Neural crest cell (in vitro differentiated cells): ENCODE measurements at regions not wholly inside any gene's neighbourhood (a gene's known extent, or its start where the extent isn't known, plus 50 kb on each side); places are given as distances from the start of the nearest gene placed in this dataset.

Experiments
- DNase-seq: peaks from one replicate; pipeline ENCODE4 v3.0.0; 2021; ENCODE audit warnings: low read depth, mixed read lengths, low spot score
- H3K27ac Mint-ChIP-seq: one replicate; pipeline ENCODE4 v1.8.0; 2021; ENCODE audit warnings: mild to moderate bottlenecking, mixed read lengths; ENCODE audit not compliant: unreplicated experiment
- H3K27me3 Mint-ChIP-seq: 2 replicates; pipeline ENCODE4 v1.8.0; 2021; ENCODE audit warnings: low read depth, mild to moderate bottlenecking, mixed read lengths
- H3K36me3 Mint-ChIP-seq: 2 replicates; pipeline ENCODE4 v1.8.0; 2021; ENCODE audit warnings: low read depth, mild to moderate bottlenecking, mixed read lengths
- H3K4me1 Mint-ChIP-seq: 2 replicates; pipeline ENCODE4 v1.8.0; 2021; ENCODE audit warnings: mixed read lengths
- H3K4me3 Mint-ChIP-seq: one replicate; pipeline ENCODE4 v1.8.0; 2021; ENCODE audit warnings: mild to moderate bottlenecking, mixed read lengths
- H3K9me3 Mint-ChIP-seq: 2 replicates; pipeline ENCODE4 v1.8.0; 2021; ENCODE audit warnings: mixed read lengths
- TF ChIP-seq, protein P1 (sequence below): fragments of 200-600 bp; sonication (generic); conservative IDR thresholded peaks from 2 replicates; pipeline ENCODE4 v1.5.0; 2021; ENCODE audit warnings: antibody characterized with exemption, mild to moderate bottlenecking

DNA sequence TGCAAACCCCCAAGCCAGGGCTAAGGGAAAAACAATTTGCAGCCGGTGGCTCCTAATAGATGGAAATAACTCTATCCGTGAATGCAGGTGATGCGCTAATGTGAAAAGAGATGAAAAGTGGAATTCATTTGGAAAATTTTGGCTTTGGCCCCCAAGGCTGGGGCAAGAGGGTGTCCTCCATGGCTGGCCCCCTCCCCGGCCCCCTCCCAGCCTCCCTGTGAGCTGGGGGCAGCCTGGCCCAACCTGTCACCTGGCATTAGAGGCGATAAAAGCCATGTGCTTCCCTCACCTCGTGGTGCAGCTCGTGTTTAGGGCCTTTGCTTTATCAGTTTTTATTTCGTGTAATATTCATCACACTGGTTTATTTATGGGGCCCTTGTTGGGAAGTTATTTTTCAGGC is 267.2 kb downstream of the ENGASE start:
- TF ChIP-seq, protein P1, sequence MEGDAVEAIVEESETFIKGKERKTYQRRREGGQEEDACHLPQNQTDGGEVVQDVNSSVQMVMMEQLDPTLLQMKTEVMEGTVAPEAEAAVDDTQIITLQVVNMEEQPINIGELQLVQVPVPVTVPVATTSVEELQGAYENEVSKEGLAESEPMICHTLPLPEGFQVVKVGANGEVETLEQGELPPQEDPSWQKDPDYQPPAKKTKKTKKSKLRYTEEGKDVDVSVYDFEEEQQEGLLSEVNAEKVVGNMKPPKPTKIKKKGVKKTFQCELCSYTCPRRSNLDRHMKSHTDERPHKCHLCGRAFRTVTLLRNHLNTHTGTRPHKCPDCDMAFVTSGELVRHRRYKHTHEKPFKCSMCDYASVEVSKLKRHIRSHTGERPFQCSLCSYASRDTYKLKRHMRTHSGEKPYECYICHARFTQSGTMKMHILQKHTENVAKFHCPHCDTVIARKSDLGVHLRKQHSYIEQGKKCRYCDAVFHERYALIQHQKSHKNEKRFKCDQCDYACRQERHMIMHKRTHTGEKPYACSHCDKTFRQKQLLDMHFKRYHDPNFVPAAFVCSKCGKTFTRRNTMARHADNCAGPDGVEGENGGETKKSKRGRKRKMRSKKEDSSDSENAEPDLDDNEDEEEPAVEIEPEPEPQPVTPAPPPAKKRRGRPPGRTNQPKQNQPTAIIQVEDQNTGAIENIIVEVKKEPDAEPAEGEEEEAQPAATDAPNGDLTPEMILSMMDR, result no peak
- no peaks in the 10 kb centered on the region for H3K36me3 Mint-ChIP-seq
- H3K27me3 Mint-ChIP-seq, result peaks cover 78% of the 10 kb centered on the region
- H3K4me3 Mint-ChIP-seq, result no peak overlapping the region
- no peak for DNase-seq
- H3K27ac Mint-ChIP-seq, result no peak overlapping the region
- no peaks in the 10 kb centered on the region for H3K4me1 Mint-ChIP-seq
- peaks cover 9% of the 10 kb centered on the region for H3K9me3 Mint-ChIP-seq

DNA sequence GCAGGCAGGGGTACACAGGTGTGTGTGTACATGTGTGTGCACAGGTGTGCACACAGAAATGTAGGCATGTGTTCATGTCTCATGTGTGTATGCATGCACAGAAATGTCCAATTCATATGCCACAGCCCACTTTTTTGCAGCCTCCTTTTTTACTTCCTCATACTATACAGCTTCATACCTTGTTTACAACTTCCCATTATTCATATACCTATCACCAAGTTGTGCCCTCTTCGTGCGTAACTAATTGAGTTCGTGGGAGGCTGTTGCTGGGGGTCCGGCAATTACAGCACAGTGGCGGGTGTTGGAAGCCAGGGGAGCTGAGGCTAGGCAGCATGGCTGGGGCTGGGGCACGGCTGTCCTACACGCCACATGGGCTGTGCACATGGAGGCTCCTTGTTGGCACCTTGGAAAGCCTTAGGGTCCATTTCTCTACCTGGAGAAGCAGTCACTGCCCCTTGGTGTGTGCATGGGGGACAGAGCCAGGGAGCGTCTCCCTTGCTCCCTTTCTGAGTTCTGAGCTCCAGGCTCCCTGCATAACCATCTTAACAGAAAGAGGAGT is 266.7 kb downstream of the ENGASE start:
- no peak overlapping the region for H3K4me3 Mint-ChIP-seq
- TF ChIP-seq, protein P1, result no peak

DNA sequence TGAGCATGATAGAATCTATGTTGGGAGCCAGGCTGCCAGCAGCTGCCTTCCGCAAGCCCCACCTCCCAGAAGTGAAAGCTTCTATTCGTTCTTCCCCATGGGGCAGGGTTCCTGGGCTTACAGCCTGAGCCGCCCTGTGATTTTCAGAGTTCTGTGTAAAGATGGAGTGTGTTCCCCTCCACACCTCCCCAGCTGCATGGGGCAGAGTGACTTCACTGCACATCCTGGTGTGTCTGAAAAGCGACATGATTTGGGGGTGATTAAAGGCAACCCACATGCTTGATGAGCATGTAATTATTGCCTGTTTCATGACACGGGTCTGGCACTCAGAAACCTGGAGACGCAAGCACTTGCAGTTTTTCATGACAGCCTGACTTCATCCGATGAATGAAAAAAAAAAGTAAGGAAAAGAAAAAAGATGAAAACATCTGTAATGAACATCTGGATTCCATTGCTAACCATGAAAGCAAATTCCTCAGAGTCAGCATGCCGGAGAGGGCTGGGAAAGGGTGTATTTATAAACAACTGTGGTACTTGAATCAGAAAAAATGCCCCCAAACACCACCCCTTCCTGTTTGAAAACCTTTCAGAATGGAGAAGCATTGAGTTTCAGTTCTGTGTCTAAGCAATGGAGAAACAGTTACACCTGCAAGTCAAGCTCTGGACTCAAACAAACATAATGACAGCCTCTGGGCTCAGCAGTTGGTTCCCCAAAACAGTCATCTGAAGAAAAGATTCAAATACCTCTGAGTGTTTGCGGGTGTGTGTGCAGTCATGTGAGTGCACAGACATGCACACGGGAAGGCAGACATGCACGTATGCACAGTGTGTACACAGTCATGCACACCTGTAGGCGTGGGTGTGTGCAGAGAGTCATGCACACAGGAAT is 266.0 kb downstream of the ENGASE start:
- no peaks in the 10 kb centered on the region for H3K4me1 Mint-ChIP-seq
- TF ChIP-seq, protein P1, result no peak
- no peak overlapping the region for H3K27ac Mint-ChIP-seq
- DNase-seq, result no peak
- no peak overlapping the region for H3K4me3 Mint-ChIP-seq
- H3K27me3 Mint-ChIP-seq, result peaks cover 76% of the 10 kb centered on the region
- H3K36me3 Mint-ChIP-seq, result no peaks in the 10 kb centered on the region
- peaks cover 9% of the 10 kb centered on the region for H3K9me3 Mint-ChIP-seq

More for the DNA sequence above, 266.7 kb downstream of the ENGASE start:
- no peaks in the 10 kb centered on the region for H3K4me1 Mint-ChIP-seq
- H3K27ac Mint-ChIP-seq, result no peak overlapping the region
- no peak for DNase-seq
- H3K9me3 Mint-ChIP-seq, result peaks cover 9% of the 10 kb centered on the region
- peaks cover 77% of the 10 kb centered on the region for H3K27me3 Mint-ChIP-seq
- no peaks in the 10 kb centered on the region for H3K36me3 Mint-ChIP-seq

DNA sequence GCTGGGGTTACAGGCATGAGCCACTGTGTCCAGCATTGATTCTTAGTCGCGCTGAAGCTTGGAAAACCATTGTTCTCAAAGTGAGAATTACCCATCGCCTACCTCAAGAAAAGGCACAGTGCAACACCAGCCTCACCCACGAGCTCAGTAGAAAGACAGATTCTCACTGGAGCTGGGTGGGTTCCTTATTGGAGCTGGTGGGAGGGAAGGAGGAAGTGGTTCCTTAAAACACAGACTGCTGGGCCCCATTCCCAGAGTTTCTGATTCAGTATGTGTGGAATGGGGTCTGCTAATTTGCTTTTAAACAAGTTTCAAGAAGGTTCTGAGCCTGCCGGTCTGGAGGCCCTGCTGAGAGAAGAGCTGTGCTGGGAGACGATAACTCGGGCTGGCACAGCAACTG is 264.7 kb downstream of the ENGASE start:
- Mint-ChIP-seq H3K27ac (no peak overlapping the region), H3K9me3 (no peaks in the 10 kb centered on the region)

DNA sequence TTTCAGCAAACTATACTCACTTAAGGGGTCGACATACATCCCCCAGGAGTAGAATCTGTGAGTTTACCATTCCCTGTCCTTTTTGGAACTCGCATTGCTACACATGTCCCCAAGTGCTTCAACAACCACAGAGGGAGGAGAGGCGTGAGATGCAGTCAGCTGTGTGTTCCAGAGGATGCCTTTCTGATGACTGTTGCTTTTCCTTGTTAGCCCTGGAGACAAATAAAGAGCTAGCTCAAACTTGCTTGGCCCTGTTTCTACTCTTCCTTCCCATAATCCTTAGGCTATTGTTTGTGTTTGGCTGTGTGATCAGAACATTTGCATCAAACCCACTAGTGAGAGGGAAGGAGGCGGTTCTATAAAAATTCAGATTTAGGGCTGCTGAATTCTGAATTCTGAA is 264.0 kb downstream of the ENGASE start:
- peaks cover 74% of the 10 kb centered on the region for H3K27me3 Mint-ChIP-seq
- DNase-seq, result no peak
- TF ChIP-seq, protein P1, result no peak

More for the DNA sequence above, 264.7 kb downstream of the ENGASE start:
- Mint-ChIP-seq H3K27me3 (peaks cover 74% of the 10 kb centered on the region), H3K4me3 (no peak overlapping the region), H3K36me3 (no peaks in the 10 kb centered on the region), H3K4me1 (no peaks in the 10 kb centered on the region)
- no peak for DNase-seq
- TF ChIP-seq, protein P1, result no peak

More for the DNA sequence above, 264.0 kb downstream of the ENGASE start:
- Mint-ChIP-seq H3K4me3 (no peak overlapping the region), H3K27ac (no peak overlapping the region), H3K9me3 (no peaks in the 10 kb centered on the region), H3K36me3 (no peaks in the 10 kb centered on the region), H3K4me1 (no peaks in the 10 kb centered on the region)
